Activated B cell treated with CpG ODN at 0.5 μM for 24 hours (primary cell): ENCODE measurements at regions not wholly inside any gene's neighbourhood (a gene's known extent, or its start where the extent isn't known, plus 50 kb on each side); places are given as distances from the start of the nearest gene placed in this dataset.

ENCODE experiments used
- ATAC-seq: fragments of 200-7000 bp; cut with Tn5 transposase; one replicate; pipeline ENCODE4 v1.10.0; 2021; ENCODE audit warnings: low read depth, mild to moderate bottlenecking, moderate library complexity
- CTCF ChIA-PET: fragments of 350-600 bp; sonication (Branson Sonifier 250); formaldehyde crosslinking; loops from one replicate; lab custom pipeline; 2021; ENCODE audit warnings: antibody characterized with exemption; lab: Charles Lee
- POLR2A ChIA-PET: fragments of 350-600 bp; sonication (Branson Sonifier 250); formaldehyde crosslinking; loops from one replicate; lab custom pipeline; 2021; ENCODE audit warnings: antibody characterized with exemption; lab: Charles Lee
- DNase-seq: peaks from one replicate; pipeline ENCODE4 v3.0.0; 2022
- H3K27ac Mint-ChIP-seq: one replicate; pipeline ENCODE4 v1.8.0; 2020; ENCODE audit warnings: mixed read lengths
- H3K27me3 Mint-ChIP-seq: one replicate; pipeline ENCODE4 v1.8.0; 2021; ENCODE audit warnings: mixed read lengths
- H3K36me3 Mint-ChIP-seq: one replicate; pipeline ENCODE4 v1.8.0; 2021; ENCODE audit warnings: low read depth, mixed read lengths
- H3K4me1 Mint-ChIP-seq: one replicate; pipeline ENCODE4 v1.8.0; 2021; ENCODE audit warnings: mixed read lengths
- H3K4me3 Mint-ChIP-seq: one replicate; pipeline ENCODE4 v1.8.0; 2020; ENCODE audit warnings: mild to moderate bottlenecking, mixed read lengths
- H3K9me3 Mint-ChIP-seq: one replicate; pipeline ENCODE4 v1.8.0; 2020; ENCODE audit warnings: mixed read lengths
- intact Hi-C: fragments of 100-400 bp; cut with micrococcal nuclease; formaldehyde crosslinking; loops from one replicate; pipeline ENCODE4 v1.15.1; 2024
- TF ChIP-seq, protein P1 (sequence below): fragments of 200-600 bp; IDR thresholded peaks from one replicate; pipeline ENCODE4 v1.8.0; 2022; ENCODE audit warnings: antibody characterized with exemption, mild to moderate bottlenecking

DNA sequence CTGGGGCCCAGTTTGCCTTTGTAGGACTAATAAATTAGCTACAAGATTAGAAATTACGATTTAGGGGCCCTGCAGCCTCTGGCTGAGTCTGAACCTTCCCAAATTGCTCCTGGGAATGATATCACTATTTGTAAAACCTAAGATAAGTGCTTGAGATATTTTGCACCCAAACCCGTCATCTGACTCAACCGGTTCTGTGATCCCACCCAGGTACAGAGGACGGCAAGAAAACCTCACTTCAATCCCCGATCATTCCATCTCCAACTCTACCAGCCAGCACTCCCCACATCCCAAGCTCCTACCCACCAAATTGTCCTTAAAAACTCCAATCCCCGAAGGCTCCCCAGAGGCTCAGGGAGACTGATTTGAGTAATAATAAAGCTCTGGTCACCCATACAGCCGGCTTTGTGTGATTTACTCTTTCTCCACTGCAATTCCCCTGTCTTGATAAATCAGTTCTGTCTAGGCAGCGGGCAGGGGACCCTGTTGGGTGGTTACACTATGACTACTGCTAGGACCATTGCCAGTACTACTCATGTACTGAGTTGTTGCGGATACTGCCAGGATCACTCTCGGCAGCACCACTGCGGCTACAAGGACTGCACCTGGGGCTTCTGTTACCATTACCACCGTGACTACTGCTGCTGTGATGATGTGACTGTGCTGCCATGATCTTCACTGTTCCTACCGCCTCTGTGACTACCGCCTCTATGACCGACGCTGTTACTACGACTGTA is 73.1 kb downstream of the IRF8 start:
- no peak for ATAC-seq
- intact Hi-C loops, result no loop called here
- ChIA-PET POLR2A (interaction anchor here (1.0 kb wide), 1 partner anchor 28 kb away, joined by 4 read pairs; no protein-coding TSS in a partner anchor), CTCF (interaction anchor here (1.0 kb wide), 1 partner anchor 15 kb away, joined by 3 read pairs; no protein-coding TSS in a partner anchor)
- no peak for DNase-seq
- Mint-ChIP-seq H3K4me1 (peaks cover 36% of the 10 kb centered on the region), H3K36me3 (no peaks in the 10 kb centered on the region), H3K27me3 (no peaks in the 10 kb centered on the region), H3K4me3 (no peak overlapping the region), H3K9me3 (no peaks in the 10 kb centered on the region), H3K27ac (no peak overlapping the region)
- TF ChIP-seq, protein P1, sequence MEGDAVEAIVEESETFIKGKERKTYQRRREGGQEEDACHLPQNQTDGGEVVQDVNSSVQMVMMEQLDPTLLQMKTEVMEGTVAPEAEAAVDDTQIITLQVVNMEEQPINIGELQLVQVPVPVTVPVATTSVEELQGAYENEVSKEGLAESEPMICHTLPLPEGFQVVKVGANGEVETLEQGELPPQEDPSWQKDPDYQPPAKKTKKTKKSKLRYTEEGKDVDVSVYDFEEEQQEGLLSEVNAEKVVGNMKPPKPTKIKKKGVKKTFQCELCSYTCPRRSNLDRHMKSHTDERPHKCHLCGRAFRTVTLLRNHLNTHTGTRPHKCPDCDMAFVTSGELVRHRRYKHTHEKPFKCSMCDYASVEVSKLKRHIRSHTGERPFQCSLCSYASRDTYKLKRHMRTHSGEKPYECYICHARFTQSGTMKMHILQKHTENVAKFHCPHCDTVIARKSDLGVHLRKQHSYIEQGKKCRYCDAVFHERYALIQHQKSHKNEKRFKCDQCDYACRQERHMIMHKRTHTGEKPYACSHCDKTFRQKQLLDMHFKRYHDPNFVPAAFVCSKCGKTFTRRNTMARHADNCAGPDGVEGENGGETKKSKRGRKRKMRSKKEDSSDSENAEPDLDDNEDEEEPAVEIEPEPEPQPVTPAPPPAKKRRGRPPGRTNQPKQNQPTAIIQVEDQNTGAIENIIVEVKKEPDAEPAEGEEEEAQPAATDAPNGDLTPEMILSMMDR, result no peak

DNA sequence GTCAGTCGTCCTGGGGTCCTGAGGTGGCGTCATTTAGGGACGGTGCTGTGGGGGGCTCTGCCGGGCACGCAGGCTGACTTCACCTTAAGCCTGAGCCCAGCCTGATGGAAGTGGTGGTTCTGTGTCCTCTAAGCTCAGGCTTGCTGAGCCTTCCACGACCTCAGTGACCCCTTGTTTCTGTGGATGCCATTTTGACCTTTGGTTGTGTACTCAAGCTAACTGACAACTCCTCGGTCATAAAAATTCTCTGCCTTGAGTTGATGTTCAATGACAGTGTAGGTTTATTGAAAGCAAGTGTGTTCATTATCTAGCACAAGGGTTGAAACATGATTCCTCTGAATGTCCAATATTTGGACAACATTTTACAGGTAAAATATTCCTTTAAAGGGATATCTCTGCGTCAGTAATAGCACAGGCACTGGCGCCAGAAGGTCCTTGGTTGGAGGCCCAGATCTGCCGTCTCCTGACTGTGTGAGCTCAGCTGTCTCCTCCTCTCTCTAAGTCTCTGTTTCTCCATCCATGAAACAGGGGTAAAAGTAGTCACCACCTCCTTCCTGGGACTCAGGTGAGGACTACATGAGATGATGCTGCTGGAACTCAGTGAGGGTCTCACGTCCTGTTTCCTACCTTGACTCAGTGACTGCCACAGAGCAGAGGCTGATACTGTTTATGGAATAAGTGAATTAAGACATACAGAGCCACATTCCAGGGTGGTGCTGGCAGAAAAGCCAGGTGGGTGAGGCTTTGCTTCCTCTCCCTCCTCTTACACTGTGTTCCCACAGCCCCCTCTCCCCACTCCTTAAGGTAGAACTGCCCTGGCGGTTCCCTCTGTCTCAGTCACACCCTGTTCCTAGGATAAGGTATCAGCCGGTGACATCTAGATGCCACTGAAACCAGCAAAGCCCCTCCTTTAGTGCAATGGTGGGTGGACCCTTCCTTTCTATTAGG is 75.7 kb downstream of the IRF8 start:
- TF ChIP-seq, protein P1, result no peak
- ChIA-PET POLR2A (interaction anchor here (1.1 to 1.2 kb wide), 2 partner anchors 9 to 47 kb away, joined by 5 read pairs; no protein-coding TSS in a partner anchor), CTCF (interaction anchor here (1.4 kb wide), 1 partner anchor 153 kb away, joined by 6 read pairs; no protein-coding TSS in a partner anchor)
- ATAC-seq (no peak), DNase-seq (no peak)
- H3K4me3 Mint-ChIP-seq, result no peak overlapping the region
- no peaks in the 10 kb centered on the region for H3K9me3 Mint-ChIP-seq
- intact Hi-C loops, result no loop called here
- no peak overlapping the region for H3K27ac Mint-ChIP-seq
- H3K4me1 Mint-ChIP-seq, result peaks cover 30% of the 10 kb centered on the region
- no peaks in the 10 kb centered on the region for H3K27me3 Mint-ChIP-seq
- H3K36me3 Mint-ChIP-seq, result no peaks in the 10 kb centered on the region

DNA sequence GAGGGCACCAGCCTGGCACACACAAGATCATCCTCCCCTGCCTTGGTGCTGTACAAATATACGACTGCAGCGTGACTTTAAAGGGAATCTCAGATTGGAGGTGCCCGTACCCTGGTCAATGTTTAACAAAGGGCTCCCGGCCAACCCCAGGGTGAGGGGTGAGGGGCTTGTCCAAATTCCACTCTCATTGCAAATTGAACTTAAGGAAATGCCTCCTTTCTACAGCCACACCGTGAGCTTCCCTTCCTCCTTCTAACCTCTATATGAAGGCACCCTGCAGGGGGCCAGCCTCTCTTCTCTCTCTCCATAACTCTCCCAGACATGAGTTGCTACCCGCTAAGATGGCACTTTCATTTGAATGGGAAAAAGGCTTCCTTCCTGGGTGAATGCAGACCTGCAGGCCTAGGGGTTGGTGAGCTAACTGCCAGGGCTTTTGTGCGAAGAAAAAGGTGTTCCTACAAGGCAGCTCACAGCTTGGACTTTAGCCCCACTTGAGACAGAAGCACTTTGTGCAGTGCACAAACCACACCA is 76.6 kb downstream of the IRF8 start:
- Mint-ChIP-seq H3K4me1 (peaks cover 26% of the 10 kb centered on the region), H3K4me3 (no peak overlapping the region), H3K36me3 (no peaks in the 10 kb centered on the region), H3K27me3 (no peaks in the 10 kb centered on the region), H3K9me3 (no peaks in the 10 kb centered on the region), H3K27ac (no peak overlapping the region)
- TF ChIP-seq, protein P1, result no peak
- no peak for DNase-seq
- POLR2A ChIA-PET, result interaction anchor here (1.1 to 1.2 kb wide), 2 partner anchors 10 to 48 kb away, joined by 5 read pairs; no protein-coding TSS in a partner anchor
- no peak for ATAC-seq
- CTCF ChIA-PET, result interaction anchor here (0.7 to 1.4 kb wide), 2 partner anchors 14 to 154 kb away, joined by 3 to 6 read pairs; no protein-coding TSS in a partner anchor
- intact Hi-C loops, result no loop called here

DNA sequence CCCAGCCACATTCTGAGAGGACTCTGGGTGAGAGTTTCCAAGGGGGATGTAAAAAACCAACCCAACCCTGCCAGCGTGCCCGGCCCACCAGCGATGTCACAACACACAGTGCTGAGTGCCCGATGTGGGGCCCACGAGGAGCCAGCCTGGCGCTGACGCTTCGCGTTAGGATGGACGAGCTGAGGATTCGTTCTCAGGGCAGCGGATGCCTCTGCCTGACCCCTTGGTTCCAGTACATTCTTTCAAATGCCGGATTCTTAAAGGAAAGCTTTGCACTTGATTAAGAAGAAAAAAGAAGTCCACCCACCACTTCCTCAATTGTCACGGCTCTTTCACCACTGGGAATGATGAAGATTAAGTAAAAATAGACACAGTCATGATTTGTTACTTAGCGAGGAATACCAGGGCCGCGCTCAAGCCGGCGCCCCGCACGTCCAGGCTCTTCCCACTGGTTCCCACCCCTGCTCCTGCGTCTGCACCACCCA is 79.4 kb downstream of the IRF8 start:
- ATAC-seq, result no peak

More for the DNA sequence above, 79.4 kb downstream of the IRF8 start:
- intact Hi-C loops, result no loop called here
- H3K27ac Mint-ChIP-seq, result no peak overlapping the region
- no peak overlapping the region for H3K4me3 Mint-ChIP-seq
- ChIA-PET CTCF (interaction anchor here (1.0 kb wide), 1 partner anchor 157 kb away, joined by 3 read pairs; no protein-coding TSS in a partner anchor), POLR2A (interaction anchor here (0.6 kb wide), 1 partner anchor 36 kb away, joined by 3 read pairs; no protein-coding TSS in a partner anchor)
- peaks cover 43% of the 10 kb centered on the region for H3K4me1 Mint-ChIP-seq
- no peaks in the 10 kb centered on the region for H3K9me3 Mint-ChIP-seq
- no peak for DNase-seq
- H3K36me3 Mint-ChIP-seq, result no peaks in the 10 kb centered on the region
- no peaks in the 10 kb centered on the region for H3K27me3 Mint-ChIP-seq
- TF ChIP-seq, protein P1, result no peak
